HCT116 (cell line): ENCODE measurements at regions not wholly inside any gene's neighbourhood (a gene's known extent, or its start where the extent isn't known, plus 50 kb on each side); places are given as distances from the start of the nearest gene placed in this dataset.

Experiments
- ATAC-seq: fragments of 200-7000 bp; cut with Tn5 transposase; 2 replicates; pipeline ENCODE4 v1.9.1; 2020; ENCODE audit warnings: mild to moderate bottlenecking, moderate library complexity
- BruUV-seq: library from RNA; stranded (reverse); fragments of 400-500 nt; replicated peaks from 2 replicates; lab custom pipeline; 2021; lab: Mats Ljungman, UMichigan
- CTCF ChIA-PET: fragments of 300-600 bp; sonication (Branson Sonifier 250); formaldehyde crosslinking; loops from one replicate; lab custom pipeline; 2021; ENCODE audit warnings: antibody characterized with exemption; lab: Charles Lee
- POLR2A ChIA-PET: fragments of 300-600, 350-600 bp; sonication (Branson Sonifier 250); formaldehyde crosslinking; loops from one replicate; lab custom pipeline; 2021; ENCODE audit warnings: antibody characterized with exemption; lab: Charles Lee
- RAD21 ChIA-PET, 2 experiments: fragments of 300-600 bp; sonication (Branson Sonifier 250); formaldehyde crosslinking; loops; one replicate each; lab custom pipeline; 2023; ENCODE audit warnings: low total read pairs in 2 of 2; ENCODE audit not compliant: uncharacterized antibody in 2 of 2, unreplicated experiment in 2 of 2, low non-redundant PET in 1 of 2; lab: Charles Lee
- DNase-seq: peaks from one replicate; pipeline ENCODE4 v3.0.0-alpha.2; 2010; ENCODE audit warnings: low read depth, low spot score
- H2AFZ ChIP-seq: fragments of 200-600 bp; shearing (Covaris generic), sonication (generic); 2 replicates; pipeline ENCODE4 v1.6.1; 2017; ENCODE audit warnings: low read depth, mixed run types, mixed read lengths, antibody characterized with exemption, low read length; ENCODE audit not compliant: poor library complexity, severe bottlenecking
- H3K27ac ChIP-seq: 2 replicates; pipeline ENCODE4 v1.5.1; 2012; ENCODE audit warnings: low read depth, low read length
- H3K27me3 ChIP-seq: fragments of 200-600 bp; sonication (generic); 2 replicates; pipeline ENCODE4 v1.6.1; 2016; ENCODE audit warnings: mixed run types, low read length, mixed read lengths; ENCODE audit not compliant: insufficient read depth
- H3K36me3 ChIP-seq, 2 experiments: fragments of 200-500 bp in 1 of 2; fragments of 200-600 bp in 1 of 2; sonication (Bioruptor generic) in 1 of 2; sonication (generic) in 1 of 2; 2 replicates each; pipeline versions ENCODE4 v1.5.1 to v1.6.1; 2014 to 2016; ENCODE audit warnings: low read length in 2 of 2, inconsistent platforms in 1 of 2, mixed read lengths in 1 of 2, mixed run types in 1 of 2; ENCODE audit not compliant: insufficient read depth in 2 of 2, control insufficient read depth in 1 of 2
- H3K4me1 ChIP-seq, 2 experiments: fragments of 200-600 bp in 1 of 2; sonication (generic) in 1 of 2; 2 replicates each; pipeline versions ENCODE4 v1.5.1 to v1.6.1; 2012 to 2017; ENCODE audit warnings: low read length in 2 of 2, inconsistent platforms in 1 of 2, mild to moderate bottlenecking in 1 of 2, mixed read lengths in 1 of 2, mixed run types in 1 of 2, moderate library complexity in 1 of 2; ENCODE audit not compliant: insufficient read depth in 2 of 2, control insufficient read depth in 1 of 2
- H3K4me2 ChIP-seq: fragments of 200-600 bp; sonication (generic); 2 replicates; pipeline ENCODE4 v1.6.1; 2017; ENCODE audit warnings: mixed run types, low read length, mixed read lengths
- H3K4me3 ChIP-seq, 2 experiments: fragments of 200-600 bp in 1 of 2; sonication (generic) in 1 of 2; replicated peaks in 1 of 2; 2 replicates each; pipeline ENCODE4 v1.5.1; 2011 to 2016; ENCODE audit warnings: low read length in 2 of 2, control low read depth in 1 of 2, low read depth in 1 of 2, mild to moderate bottlenecking in 1 of 2, mixed read lengths in 1 of 2, mixed run types in 1 of 2
- H3K79me2 ChIP-seq: fragments of 200-600 bp; sonication (generic); 2 replicates; pipeline ENCODE4 v1.6.1; 2017; ENCODE audit warnings: mild to moderate bottlenecking, mixed run types, low read length, moderate library complexity, mixed read lengths; ENCODE audit not compliant: insufficient read depth
- H3K9ac ChIP-seq: fragments of 200-600 bp; sonication (generic); 2 replicates; pipeline ENCODE4 v1.6.1; 2016; ENCODE audit warnings: low read length, mixed read lengths
- H3K9me2 ChIP-seq: fragments of 200-600 bp; sonication (generic), shearing (Covaris generic); 2 replicates; pipeline ENCODE4 v1.6.1; 2017; ENCODE audit warnings: mixed run types, mild to moderate bottlenecking, moderate library complexity; ENCODE audit not compliant: insufficient read depth
- H3K9me3 ChIP-seq, 2 experiments: fragments of 200-500 bp in 1 of 2; fragments of 200-600 bp in 1 of 2; sonication (Bioruptor generic) in 1 of 2; sonication (generic) in 1 of 2; 2 replicates each; pipeline ENCODE4 v1.6.1; 2014 to 2017; ENCODE audit warnings: low read length in 2 of 2, mixed read lengths in 2 of 2, inconsistent platforms in 1 of 2, low read depth in 1 of 2, mild to moderate bottlenecking in 1 of 2, mixed run types in 1 of 2, moderate library complexity in 1 of 2; ENCODE audit not compliant: control insufficient read depth in 1 of 2, insufficient read depth in 1 of 2
- H4K20me1 ChIP-seq: fragments of 200-600 bp; sonication (generic), shearing (Covaris generic); 2 replicates; pipeline ENCODE4 v1.6.1; 2017; ENCODE audit warnings: mixed run types, mild to moderate bottlenecking, moderate library complexity; ENCODE audit not compliant: insufficient read depth
- CEBPB ChIP-seq: IDR thresholded peaks from 2 replicates; pipeline ENCODE4 v1.6.1; 2012; ENCODE audit warnings: low read depth
- ELF1 ChIP-seq: IDR thresholded peaks from 2 replicates; pipeline ENCODE4 v1.6.1; 2012; ENCODE audit warnings: low read depth, borderline replicate concordance
- EZH2 ChIP-seq: fragments of 200-600 bp; sonication (generic); IDR thresholded peaks from 2 replicates; pipeline ENCODE4 v1.6.1; 2017; ENCODE audit warnings: antibody characterized with exemption, mixed run types
- EZH2phosphoT487 ChIP-seq: fragments of 200-600 bp; IDR thresholded peaks from 2 replicates; pipeline ENCODE4 v1.6.1; 2018; ENCODE audit warnings: antibody characterized with exemption, borderline replicate concordance
- FOSL1 ChIP-seq: IDR thresholded peaks from 2 replicates; pipeline ENCODE4 v1.6.1; 2012; ENCODE audit warnings: low read depth
- JUND ChIP-seq: IDR thresholded peaks from 2 replicates; pipeline ENCODE4 v1.6.1; 2012
- POLR2A ChIP-seq: IDR thresholded peaks from 2 replicates; pipeline ENCODE4 v1.7.0; 2011; ENCODE audit warnings: borderline replicate concordance; ENCODE audit not compliant: insufficient read depth, insufficient read length; ENCODE audit errors: extremely low read depth
- RAD21 ChIP-seq: IDR thresholded peaks from 2 replicates; pipeline ENCODE4 v1.6.1; 2012; ENCODE audit warnings: low read depth, mild to moderate bottlenecking
- REST ChIP-seq: IDR thresholded peaks from 2 replicates; pipeline ENCODE4 v1.6.1; 2012; ENCODE audit warnings: low read depth
- SIN3A ChIP-seq: IDR thresholded peaks from 2 replicates; pipeline ENCODE4 v1.6.1; 2012; ENCODE audit warnings: low read depth
- SP1 ChIP-seq: IDR thresholded peaks from 2 replicates; pipeline ENCODE4 v1.6.1; 2012; ENCODE audit warnings: low read depth
- SRF ChIP-seq: IDR thresholded peaks from 2 replicates; pipeline ENCODE4 v1.6.1; 2012; ENCODE audit warnings: low read depth
- ZBTB33 ChIP-seq: IDR thresholded peaks from 2 replicates; pipeline ENCODE4 v1.6.1; 2011; ENCODE audit warnings: mild to moderate bottlenecking, low read length, moderate library complexity; ENCODE audit not compliant: insufficient replicate concordance; ENCODE audit errors: extremely low read depth
- ZNF274 ChIP-seq: fragments of 200-500 bp; sonication (Bioruptor generic); IDR thresholded peaks from 2 replicates; pipeline ENCODE4 v1.6.1; 2014; ENCODE audit warnings: mild to moderate bottlenecking, low read depth, low read length, inconsistent platforms
- intact Hi-C: fragments of 100-400 bp; cut with micrococcal nuclease; formaldehyde crosslinking; loops from 2 replicates; pipeline ENCODE4 v1.10.0; 2022

GRCh38 chr6:88359530-88360202, 193.5 kb upstream of the CNR1 start:
- no peak overlapping the region for H3K4me2 ChIP-seq
- H4K20me1 ChIP-seq: no peaks in the 10 kb centered on the region
- no peak overlapping the region for H2AFZ ChIP-seq
- intact Hi-C loops: no loop called here
- H3K9me2 ChIP-seq: no peaks in the 10 kb centered on the region
- CTCF ChIA-PET: no interaction called here
- H3K79me2 ChIP-seq: no peaks in the 10 kb centered on the region
- H3K9ac ChIP-seq: no peak overlapping the region
- TF ChIP-seq REST: no peak
- no peak for TF ChIP-seq ELF1
- no peak for TF ChIP-seq CEBPB
- no peak for TF ChIP-seq SRF
- no peak for TF ChIP-seq SP1
- no peak for TF ChIP-seq POLR2A
- TF ChIP-seq JUND: no peak
- TF ChIP-seq ZNF274: no peak
- no peak for TF ChIP-seq ZBTB33
- no peak for TF ChIP-seq EZH2phosphoT487
- TF ChIP-seq EZH2: no peak
- no peak for TF ChIP-seq FOSL1
- no peak for TF ChIP-seq RAD21
- no peak for TF ChIP-seq SIN3A
- TF ChIP-seq, all 23 proteins: peak for 0
- no peak for DNase-seq
- no peak for ATAC-seq
- RAD21 ChIA-PET: no interaction called here
- H3K9me3 ChIP-seq: no peaks in the 10 kb centered on the region
- no TSS peak for BruUV-seq
- H3K36me3 ChIP-seq: no peaks in the 10 kb centered on the region
- POLR2A ChIA-PET: no interaction called here
- H3K4me1 ChIP-seq: no peaks in the 10 kb centered on the region
- H3K4me3 ChIP-seq: no peak overlapping the region
- H3K27ac ChIP-seq: no peak overlapping the region
- H3K27me3 ChIP-seq: peaks cover 24% of the 10 kb centered on the region
